H9 (cell line): ENCODE measurements at regions not wholly inside any gene's neighbourhood (a gene's known extent, or its start where the extent isn't known, plus 50 kb on each side); places are given as distances from the start of the nearest gene placed in this dataset.

Source experiments
- DNase-seq: peaks from one replicate; pipeline ENCODE4 v3.0.0-alpha.2; 2017
- H2AFZ ChIP-seq: one replicate; pipeline ENCODE4 v1.6.1; 2013; ENCODE audit warnings: mild to moderate bottlenecking, low read length, control low read depth, moderate library complexity
- H2AK5ac ChIP-seq: 2 replicates; pipeline ENCODE4 v1.6.1; 2013; ENCODE audit warnings: low read length, control low read depth, mixed read lengths; ENCODE audit not compliant: insufficient read length
- H2BK120ac ChIP-seq: one replicate; pipeline ENCODE4 v1.6.1; 2013; ENCODE audit warnings: low read depth, mild to moderate bottlenecking, low read length, control low read depth, inconsistent platforms; ENCODE audit not compliant: poor library complexity, severe bottlenecking
- H2BK12ac ChIP-seq: 2 replicates; pipeline ENCODE4 v1.6.1; 2013; ENCODE audit warnings: low read length, control low read depth, mixed read lengths, low read depth; ENCODE audit not compliant: insufficient read length
- H2BK15ac ChIP-seq: 2 replicates; pipeline ENCODE4 v1.6.1; 2013; ENCODE audit warnings: low read depth, low read length, control low read depth
- H2BK20ac ChIP-seq: one replicate; pipeline ENCODE4 v1.6.1; 2013; ENCODE audit warnings: low read depth, mild to moderate bottlenecking, low read length, control low read depth, inconsistent platforms; ENCODE audit not compliant: poor library complexity, severe bottlenecking
- H2BK5ac ChIP-seq: 2 replicates; pipeline ENCODE4 v1.6.1; 2013; ENCODE audit warnings: low read length, control low read depth, mixed read lengths; ENCODE audit not compliant: insufficient read length
- H3K14ac ChIP-seq: 2 replicates; pipeline ENCODE4 v1.6.1; 2013; ENCODE audit warnings: low read length, control low read depth; ENCODE audit not compliant: insufficient read depth
- H3K18ac ChIP-seq: 2 replicates; pipeline ENCODE4 v1.6.1; 2013; ENCODE audit warnings: low read depth, mild to moderate bottlenecking, mixed read lengths, low read length, control low read depth; ENCODE audit not compliant: insufficient read length
- H3K23ac ChIP-seq: 2 replicates; pipeline ENCODE4 v1.6.1; 2013; ENCODE audit warnings: low read length, control low read depth, mixed read lengths, low read depth; ENCODE audit not compliant: insufficient read length
- H3K23me2 ChIP-seq: 2 replicates; pipeline ENCODE4 v1.6.1; 2013; ENCODE audit warnings: low read depth, mild to moderate bottlenecking, mixed read lengths, low read length, control low read depth; ENCODE audit not compliant: insufficient read length, poor library complexity, severe bottlenecking
- H3K27ac ChIP-seq: 2 replicates; pipeline ENCODE4 v1.5.1; 2013; ENCODE audit warnings: low read length, control low read depth, mixed read lengths, low read depth; ENCODE audit not compliant: insufficient read length
- H3K27me3 ChIP-seq: 2 replicates; pipeline ENCODE4 v1.6.1; 2013; ENCODE audit warnings: low read length, control low read depth, inconsistent platforms; ENCODE audit not compliant: insufficient read depth
- H3K4ac ChIP-seq: 2 replicates; pipeline ENCODE4 v1.6.1; 2013; ENCODE audit warnings: low read depth, mild to moderate bottlenecking, control low read depth, inconsistent platforms, low read length, moderate library complexity
- H3K4me1 ChIP-seq: 2 replicates; pipeline ENCODE4 v1.6.1; 2013; ENCODE audit warnings: low read length, control low read depth, inconsistent platforms; ENCODE audit not compliant: insufficient read depth
- H3K4me2 ChIP-seq: 2 replicates; pipeline ENCODE4 v1.6.1; 2013; ENCODE audit warnings: low read length, control low read depth, mixed read lengths; ENCODE audit not compliant: insufficient read length, insufficient read depth
- H3K56ac ChIP-seq: 2 replicates; pipeline ENCODE4 v1.6.1; 2013; ENCODE audit warnings: low read depth, mild to moderate bottlenecking, mixed read lengths, low read length, control low read depth; ENCODE audit not compliant: insufficient read length
- H3K79me1 ChIP-seq: 2 replicates; pipeline ENCODE4 v1.6.1; 2013; ENCODE audit warnings: low read depth, mild to moderate bottlenecking, moderate library complexity, low read length, control low read depth, inconsistent platforms; ENCODE audit not compliant: insufficient read depth, poor library complexity, severe bottlenecking
- H3K79me2 ChIP-seq: 2 replicates; pipeline ENCODE4 v1.6.1; 2013; ENCODE audit warnings: low read length, control low read depth, inconsistent platforms; ENCODE audit not compliant: insufficient read depth
- H3K9ac ChIP-seq: 2 replicates; pipeline ENCODE4 v1.6.1; 2013; ENCODE audit warnings: low read length, control low read depth, mixed read lengths; ENCODE audit not compliant: insufficient read length; ENCODE audit errors: extremely low read depth
- H3K9me3 ChIP-seq: one replicate; pipeline ENCODE4 v1.6.1; 2013; ENCODE audit warnings: low read depth, low read length, inconsistent platforms; ENCODE audit not compliant: control insufficient read depth
- H3T11ph ChIP-seq: one replicate; pipeline ENCODE4 v1.6.1; 2013; ENCODE audit warnings: mild to moderate bottlenecking, low read length, control low read depth, inconsistent platforms
- H4K20me1 ChIP-seq: one replicate; pipeline ENCODE4 v1.6.1; 2013; ENCODE audit not compliant: control insufficient read depth, insufficient read length, insufficient read depth
- H4K5ac ChIP-seq: 2 replicates; pipeline ENCODE4 v1.6.1; 2013; ENCODE audit warnings: low read depth, mild to moderate bottlenecking, mixed read lengths, low read length, control low read depth; ENCODE audit not compliant: insufficient read length
- H4K8ac ChIP-seq: replicated peaks from 2 replicates; pipeline ENCODE4 v1.6.1; 2013; ENCODE audit warnings: low read length, control low read depth, mixed read lengths, low read depth; ENCODE audit not compliant: insufficient read length
- H4K91ac ChIP-seq: 2 replicates; pipeline ENCODE4 v1.6.1; 2013; ENCODE audit warnings: low read depth, mild to moderate bottlenecking, moderate library complexity, mixed read lengths, low read length, control low read depth; ENCODE audit not compliant: insufficient read length
- H3K27ac Mint-ChIP-seq, 3 experiments: 2 replicates in 2 of 3; 3 replicates in 1 of 3; pipeline ENCODE4 v1.8.0; 2020 to 2021; ENCODE audit warnings: mixed read lengths in 3 of 3, mild to moderate bottlenecking in 1 of 3, moderate library complexity in 1 of 3
- H3K27me3 Mint-ChIP-seq: 2 replicates; pipeline ENCODE4 v1.8.0; 2021; ENCODE audit warnings: low read depth, mild to moderate bottlenecking, moderate library complexity, mixed read lengths
- H3K36me3 Mint-ChIP-seq, 3 experiments: 2 replicates in 2 of 3; 3 replicates in 1 of 3; pipeline ENCODE4 v1.8.0; 2020 to 2021; ENCODE audit warnings: low read depth in 3 of 3, mixed read lengths in 3 of 3; ENCODE audit not compliant: insufficient read depth in 1 of 3
- H3K4me1 Mint-ChIP-seq, 2 experiments: 2 replicates each; pipeline ENCODE4 v1.8.0; 2020; ENCODE audit warnings: mixed read lengths in 2 of 2
- H3K4me3 Mint-ChIP-seq, 2 experiments: 2 replicates in 1 of 2; 3 replicates in 1 of 2; pipeline ENCODE4 v1.8.0; 2020 to 2021; ENCODE audit warnings: mild to moderate bottlenecking in 2 of 2, mixed read lengths in 2 of 2, moderate library complexity in 1 of 2
- H3K9me3 Mint-ChIP-seq, 2 experiments: 2 replicates in 1 of 2; 3 replicates in 1 of 2; pipeline ENCODE4 v1.8.0; 2020; ENCODE audit warnings: mild to moderate bottlenecking in 2 of 2, mixed read lengths in 2 of 2, moderate library complexity in 1 of 2
- CTCF ChIP-seq: fragments of 200-600 bp; sonication (generic); conservative IDR thresholded peaks from 3 replicates; pipeline ENCODE4 v1.8.0; 2021; ENCODE audit warnings: antibody characterized with exemption, mild to moderate bottlenecking
- WGBS: extraction: QIAGEN DNeasy Blood & Tissue Kit; methylation state at CpG from one replicate; pipeline ENCODE4 v1.1.7; 2013; ENCODE audit warnings: missing lambda C conversion rate, low lambda C conversion rate, mixed read lengths; ENCODE audit not compliant: insufficient read length; ENCODE audit errors: extremely low coverage; 5-methylcytosine and 5-hydroxymethylcytosine counted together

DNA sequence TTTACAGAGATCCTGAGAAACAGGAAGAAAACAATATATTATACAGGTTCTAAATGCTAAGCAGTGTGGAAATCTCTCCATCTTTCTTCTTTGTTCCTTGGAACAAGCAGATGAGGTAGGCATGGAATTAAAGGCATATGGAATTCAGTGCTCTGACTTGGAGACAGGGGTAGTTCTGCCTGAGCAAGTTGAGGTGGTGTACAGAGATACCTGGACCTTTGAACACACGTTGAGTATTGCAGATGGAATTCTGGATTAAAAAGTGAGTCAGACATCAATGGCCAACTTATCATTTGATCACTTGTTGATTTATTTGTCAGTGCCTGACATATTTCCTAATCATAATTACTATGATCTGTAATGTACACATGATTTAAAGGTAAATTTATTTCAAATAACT lies 293.9 kb upstream of the IRX4 start:
- no peak overlapping the region for H3T11ph ChIP-seq
- TF ChIP-seq CTCF, result no peak
- no peak overlapping the region for H2AK5ac ChIP-seq
- H3K9me3 Mint-ChIP-seq, result no peaks in the 10 kb centered on the region
- no peak overlapping the region for H3K18ac ChIP-seq
- H2AFZ ChIP-seq, result no peak overlapping the region
- no peak overlapping the region for H3K56ac ChIP-seq
- H3K79me2 ChIP-seq, result no peaks in the 10 kb centered on the region
- H3K9me3 ChIP-seq, result no peaks in the 10 kb centered on the region
- no peak overlapping the region for H3K23ac ChIP-seq
- H2BK12ac ChIP-seq, result no peak overlapping the region
- no peaks in the 10 kb centered on the region for H3K27me3 ChIP-seq
- H3K4ac ChIP-seq, result no peak overlapping the region
- no peak overlapping the region for H4K91ac ChIP-seq
- no peak overlapping the region for H2BK15ac ChIP-seq
- no peaks in the 10 kb centered on the region for H3K36me3 Mint-ChIP-seq
- H3K27me3 Mint-ChIP-seq, result no peaks in the 10 kb centered on the region
- H3K4me3 Mint-ChIP-seq, result no peak overlapping the region
- H3K27ac Mint-ChIP-seq, result no peak overlapping the region
- H3K27ac ChIP-seq, result no peak overlapping the region
- no peak overlapping the region for H3K9ac ChIP-seq
- no peak overlapping the region for H3K4me2 ChIP-seq
- no peak overlapping the region for H4K8ac ChIP-seq
- H2BK20ac ChIP-seq, result no peak overlapping the region
- WGBS, result no CpG with 5 or more reads among the region's 1 CpG
- no peaks in the 10 kb centered on the region for H3K23me2 ChIP-seq
- H4K20me1 ChIP-seq, result no peaks in the 10 kb centered on the region
- no peak overlapping the region for H2BK5ac ChIP-seq
- no peaks in the 10 kb centered on the region for H3K4me1 ChIP-seq
- H2BK120ac ChIP-seq, result no peak overlapping the region
- H4K5ac ChIP-seq, result no peak overlapping the region
- DNase-seq, result no peak
- H3K4me1 Mint-ChIP-seq, result no peaks in the 10 kb centered on the region
- H3K79me1 ChIP-seq, result no peaks in the 10 kb centered on the region
- H3K14ac ChIP-seq, result no peak overlapping the region
